ENCODE measurements at regions not wholly inside any gene's neighbourhood (a gene's known extent, or its start where the extent isn't known, plus 50 kb on each side); places are given as distances from the start of the nearest gene placed in this dataset.

DNA sequence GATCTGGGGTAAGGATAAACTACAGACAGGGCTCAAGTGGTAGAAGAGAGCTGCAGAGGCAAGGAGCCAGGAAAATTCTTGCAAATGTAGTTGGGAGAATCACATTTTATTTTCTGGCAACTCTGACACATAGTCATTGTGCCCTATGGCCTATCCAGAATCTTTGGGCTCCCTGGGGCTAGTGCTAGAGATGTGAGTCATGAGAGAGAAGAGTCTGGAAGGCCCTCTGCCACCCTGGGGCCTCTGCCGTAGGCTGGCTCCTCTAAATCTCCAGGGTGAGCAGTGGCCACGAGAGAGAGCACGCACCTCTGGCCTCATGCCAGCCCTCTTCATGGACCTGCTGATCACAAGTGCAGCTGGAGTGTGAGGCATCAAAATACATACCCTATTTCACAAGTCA, 74.3 kb upstream of the SSBP2 start:
- TF ChIP-seq, protein P1, sequence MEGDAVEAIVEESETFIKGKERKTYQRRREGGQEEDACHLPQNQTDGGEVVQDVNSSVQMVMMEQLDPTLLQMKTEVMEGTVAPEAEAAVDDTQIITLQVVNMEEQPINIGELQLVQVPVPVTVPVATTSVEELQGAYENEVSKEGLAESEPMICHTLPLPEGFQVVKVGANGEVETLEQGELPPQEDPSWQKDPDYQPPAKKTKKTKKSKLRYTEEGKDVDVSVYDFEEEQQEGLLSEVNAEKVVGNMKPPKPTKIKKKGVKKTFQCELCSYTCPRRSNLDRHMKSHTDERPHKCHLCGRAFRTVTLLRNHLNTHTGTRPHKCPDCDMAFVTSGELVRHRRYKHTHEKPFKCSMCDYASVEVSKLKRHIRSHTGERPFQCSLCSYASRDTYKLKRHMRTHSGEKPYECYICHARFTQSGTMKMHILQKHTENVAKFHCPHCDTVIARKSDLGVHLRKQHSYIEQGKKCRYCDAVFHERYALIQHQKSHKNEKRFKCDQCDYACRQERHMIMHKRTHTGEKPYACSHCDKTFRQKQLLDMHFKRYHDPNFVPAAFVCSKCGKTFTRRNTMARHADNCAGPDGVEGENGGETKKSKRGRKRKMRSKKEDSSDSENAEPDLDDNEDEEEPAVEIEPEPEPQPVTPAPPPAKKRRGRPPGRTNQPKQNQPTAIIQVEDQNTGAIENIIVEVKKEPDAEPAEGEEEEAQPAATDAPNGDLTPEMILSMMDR (conservative IDR thresholded peaks at IDR 0.05 in 1 of 2, IDR thresholded peaks at IDR 0.05 in 1 of 2; ENCODE audit: low read depth in 1 of 2, low read length in 2 of 2) = no peak
- no peak for TF ChIP-seq EZH2 (IDR thresholded peaks at IDR 0.05; ENCODE audit: low read length, missing control alignments)
